GM03348 (cell line): ENCODE measurements at regions not wholly inside any gene's neighbourhood (a gene's known extent, or its start where the extent isn't known, plus 50 kb on each side); places are given as distances from the start of the nearest gene placed in this dataset.
"Not testable (repeated sequence)": the region's sequence is repeated elsewhere in the genome, so short reads cannot be mapped to it uniquely, and the experiment has no call there.

Experiments used
- DNase-seq: peaks from one replicate; pipeline ENCODE4 v3.0.0; 2012; ENCODE audit warnings: low spot score

DNA sequence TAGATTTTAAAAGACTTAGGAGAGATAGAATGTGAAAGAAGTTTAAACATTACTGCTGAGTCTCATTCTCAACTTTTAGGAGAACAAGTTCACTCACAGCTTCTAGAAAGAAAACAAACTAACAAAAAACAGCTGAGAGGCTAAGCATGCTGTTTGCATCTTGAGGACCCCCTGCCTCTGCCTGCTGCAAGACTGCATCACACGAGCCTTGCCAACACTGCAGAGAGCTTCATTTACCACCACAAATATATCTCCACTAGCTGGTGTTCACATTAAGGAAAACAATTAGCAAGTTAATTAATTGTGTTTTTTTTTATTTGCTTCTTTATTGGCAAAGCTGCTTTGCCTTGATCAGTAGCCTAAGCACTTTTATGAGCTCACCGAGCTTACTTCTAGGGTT, 336.6 kb upstream of the KIAA1217 start:
- no peak for DNase-seq

DNA sequence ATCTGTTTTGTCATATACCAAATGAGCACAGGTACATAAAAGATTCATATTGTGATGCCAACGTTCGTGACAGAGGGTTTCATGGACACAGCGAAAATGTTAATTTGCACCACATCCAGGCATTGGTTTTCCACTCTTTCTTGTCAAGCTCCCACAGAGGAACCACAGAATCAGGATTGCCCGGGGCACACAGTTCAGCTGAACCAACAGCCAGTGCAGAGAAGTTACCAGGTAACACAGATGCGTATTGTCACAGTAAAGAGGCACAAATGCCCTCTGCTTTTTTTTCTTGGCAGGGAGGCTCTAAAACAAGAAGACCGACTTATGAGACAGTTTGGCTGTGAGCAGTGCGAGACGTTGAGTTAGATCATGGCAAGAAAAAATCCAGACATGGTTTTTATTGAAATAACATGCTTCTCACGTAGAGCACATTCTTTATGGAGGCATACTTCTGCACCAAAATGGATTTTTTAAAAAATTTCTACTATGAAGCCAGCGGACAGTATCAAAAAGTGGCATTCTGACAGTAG, 331.1 kb upstream of the KIAA1217 start:
- no peak for DNase-seq

DNA sequence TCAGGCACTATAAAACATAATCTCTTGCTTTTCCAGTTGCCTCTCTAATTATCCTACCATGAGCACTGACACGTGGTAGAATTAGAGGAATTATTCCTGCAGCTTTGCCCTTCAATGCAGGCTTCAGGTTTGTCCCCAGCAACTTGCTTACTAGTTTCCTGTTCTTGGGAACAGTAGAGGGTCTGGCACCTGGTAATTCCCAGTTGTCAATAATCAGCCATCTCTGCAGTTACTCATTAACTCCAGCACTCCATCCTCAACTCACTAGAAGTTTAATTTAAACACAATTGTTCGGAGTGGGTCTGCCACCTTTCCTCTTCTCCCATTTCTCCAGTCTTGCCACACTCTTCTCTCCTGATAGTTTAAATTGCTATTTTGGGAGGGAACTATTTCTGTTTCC, 324.3 kb upstream of the KIAA1217 start:
- DNase-seq = no peak

DNA sequence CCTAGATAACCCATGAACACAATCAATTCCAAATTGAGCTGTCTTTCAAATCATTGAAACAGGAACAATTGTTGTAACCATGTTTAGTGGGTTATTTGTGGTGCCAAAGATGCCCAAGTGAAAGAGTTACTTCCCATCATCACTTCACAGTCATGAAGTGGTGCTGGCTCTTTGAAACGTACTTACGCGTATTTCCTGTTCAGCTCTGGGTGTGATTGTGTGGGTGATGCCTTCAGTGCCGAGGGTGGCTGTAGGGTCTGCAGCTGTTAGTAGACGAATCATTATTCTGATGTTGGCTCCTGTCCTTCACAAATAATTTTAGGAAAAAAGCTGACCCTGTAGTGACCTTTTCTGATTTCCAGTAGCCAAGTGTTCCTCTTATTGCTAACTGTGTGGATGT, 323.1 kb upstream of the KIAA1217 start:
- DNase-seq = no peak

DNA sequence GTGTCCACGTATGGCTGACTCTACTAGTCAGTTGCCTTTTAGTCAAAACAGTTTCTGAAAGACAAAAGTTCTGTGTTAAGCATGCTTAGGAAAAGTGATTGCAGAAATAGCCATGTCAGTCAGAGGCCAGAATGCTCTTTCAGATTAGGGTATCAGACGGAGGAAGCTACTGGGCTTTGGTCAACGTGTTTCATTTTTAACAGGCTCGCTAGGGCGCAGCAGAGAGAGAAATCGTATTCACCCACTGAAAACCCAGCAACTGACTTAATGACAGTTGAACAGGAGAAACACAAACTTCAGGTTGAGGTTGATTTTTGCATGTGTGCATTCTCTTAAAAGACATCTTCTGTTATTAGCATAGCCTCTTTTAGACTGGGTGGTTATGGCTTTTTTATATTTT, 322.6 kb upstream of the KIAA1217 start:
- no peak for DNase-seq

DNA sequence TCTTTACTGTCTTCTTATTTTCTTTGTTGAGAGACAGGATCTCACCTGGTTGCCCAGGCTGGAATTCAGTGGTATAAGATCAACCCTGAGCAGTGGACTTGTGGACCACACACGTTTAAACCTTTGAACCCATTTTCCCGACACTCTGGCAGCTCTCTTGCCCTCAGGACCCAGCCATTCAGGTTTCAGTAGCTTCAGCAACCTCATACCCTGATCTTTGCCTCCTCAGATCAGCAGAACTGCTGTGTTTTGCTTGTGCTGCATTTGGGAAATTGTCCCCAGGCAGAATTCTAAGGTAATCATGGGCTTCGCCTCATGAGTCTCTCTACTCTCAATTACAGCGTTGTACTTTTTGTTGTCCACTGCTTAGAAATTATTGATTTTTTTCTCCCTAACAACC, 317.6 kb upstream of the KIAA1217 start:
- no peak for DNase-seq

DNA sequence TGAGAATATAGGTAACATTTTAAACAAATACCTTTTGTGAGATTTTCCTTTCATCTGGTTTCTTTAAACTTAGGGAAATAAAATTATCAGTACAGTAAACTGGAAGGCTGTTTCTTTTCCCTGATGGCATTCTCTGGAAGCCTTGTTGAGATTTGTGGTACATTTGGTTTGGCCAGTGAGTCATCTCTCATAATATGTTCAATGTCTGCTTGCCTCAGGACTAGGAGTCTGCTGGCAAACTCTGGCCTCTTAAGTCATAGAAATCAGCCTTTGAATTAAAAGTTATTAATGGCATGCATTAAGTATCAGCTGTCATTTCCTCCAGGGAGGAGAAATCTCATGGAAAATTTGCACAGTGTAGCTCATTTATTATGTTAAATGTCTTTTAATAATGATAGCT, 316.6 kb upstream of the KIAA1217 start:
- no peak for DNase-seq

DNA sequence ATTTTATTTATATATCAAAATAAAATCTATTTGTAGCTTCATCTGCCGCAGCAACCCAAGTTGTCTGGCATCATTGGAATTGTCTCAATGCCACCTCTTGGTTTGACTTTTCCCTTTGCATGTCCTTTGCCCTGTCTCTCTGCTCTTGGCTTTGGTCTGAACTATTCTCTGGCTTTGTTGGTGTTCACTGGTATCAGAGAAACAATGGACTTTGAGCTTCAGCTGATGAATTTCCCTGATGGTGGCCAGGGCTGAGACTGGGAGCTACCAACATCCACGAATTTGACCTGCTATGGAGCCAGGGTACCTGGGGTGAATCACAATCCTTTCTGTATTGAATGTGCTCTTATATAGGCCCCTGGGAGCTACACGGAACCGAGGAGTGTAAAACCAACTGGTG, 311.7 kb upstream of the KIAA1217 start:
- no peak for DNase-seq

DNA sequence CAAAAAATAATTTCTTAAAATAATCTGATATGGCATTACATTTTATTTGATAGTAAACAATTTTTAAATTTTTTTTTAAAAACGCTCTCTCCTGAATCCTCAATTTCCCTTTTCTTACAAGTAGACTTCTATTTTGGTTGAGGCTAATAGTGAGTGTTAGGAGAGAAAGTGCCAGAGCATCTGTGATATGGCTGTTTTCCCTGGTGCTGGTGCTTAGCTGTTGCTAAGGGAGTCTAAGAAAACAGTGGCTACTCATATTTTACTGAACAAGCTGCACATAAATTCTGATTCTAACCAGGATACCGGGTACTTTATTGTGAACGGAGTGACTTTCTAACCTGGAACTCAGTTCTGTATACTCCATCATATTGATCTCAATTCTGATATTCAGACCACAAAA, 311.1 kb upstream of the KIAA1217 start:
- no peak for DNase-seq

DNA sequence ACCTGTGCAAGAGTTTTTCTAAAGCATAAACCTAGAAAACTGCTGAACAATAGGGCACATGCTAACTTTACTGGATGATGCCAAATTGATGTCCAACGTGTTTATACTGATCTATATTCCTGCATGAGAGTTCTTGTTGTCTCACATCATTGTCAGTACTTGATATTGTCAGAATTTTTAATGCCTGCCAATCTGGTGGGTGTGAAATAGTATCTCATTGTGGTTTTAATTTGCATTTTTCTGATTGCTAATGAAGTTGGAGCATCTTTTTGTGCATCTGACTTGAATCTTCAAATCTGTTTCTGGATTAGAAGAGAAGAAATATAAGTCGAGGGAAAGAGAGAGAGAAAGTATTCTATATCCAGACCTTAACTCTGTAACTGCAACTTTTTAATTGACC, 309.8 kb upstream of the KIAA1217 start:
- DNase-seq = no peak

DNA sequence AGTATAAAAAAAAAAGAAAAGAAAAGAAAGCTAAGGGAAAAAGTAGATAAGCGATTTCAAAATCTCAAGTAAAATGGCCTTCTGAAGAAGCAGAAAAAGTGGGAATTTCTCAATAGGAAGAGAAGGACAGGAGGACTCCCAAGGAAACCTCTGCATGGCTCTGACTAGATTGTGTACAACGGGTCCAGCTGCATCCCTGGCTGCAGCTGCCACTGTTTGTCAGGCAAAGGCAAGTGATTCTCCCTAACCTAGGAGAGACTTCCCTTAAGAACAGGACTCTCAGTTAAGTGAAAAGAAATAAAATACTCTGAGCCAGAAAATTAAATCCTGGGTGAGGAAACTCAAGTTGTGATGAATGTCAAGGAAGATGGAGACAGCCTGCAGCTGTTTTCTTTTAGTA, 298.6 kb upstream of the KIAA1217 start:
- DNase-seq = no peak

DNA sequence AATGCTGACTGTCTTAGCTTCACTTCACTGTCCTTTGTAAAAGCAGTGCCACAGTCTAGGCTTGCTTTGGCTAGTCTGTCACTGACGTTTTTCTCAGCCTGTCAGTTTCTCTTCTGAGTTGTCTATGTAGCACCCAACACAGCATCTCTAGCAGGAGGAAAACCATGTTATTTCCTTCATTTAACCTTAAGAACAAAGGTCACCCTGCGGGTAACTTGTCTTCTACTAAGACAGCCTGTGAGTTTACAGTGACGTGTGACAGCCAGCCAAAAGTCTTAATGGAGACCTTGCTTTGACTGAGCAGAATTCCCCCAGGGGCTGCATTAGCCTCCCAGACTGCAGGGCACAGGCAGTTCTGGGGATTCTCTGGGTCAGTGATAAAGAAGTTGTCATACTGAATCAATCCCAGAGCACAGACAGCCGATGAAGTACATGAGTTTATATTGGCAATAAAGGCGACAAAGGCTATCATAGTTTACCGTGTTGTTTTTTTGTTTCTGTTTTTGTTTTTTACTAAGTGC, 296.0 kb upstream of the KIAA1217 start:
- no peak for DNase-seq

DNA sequence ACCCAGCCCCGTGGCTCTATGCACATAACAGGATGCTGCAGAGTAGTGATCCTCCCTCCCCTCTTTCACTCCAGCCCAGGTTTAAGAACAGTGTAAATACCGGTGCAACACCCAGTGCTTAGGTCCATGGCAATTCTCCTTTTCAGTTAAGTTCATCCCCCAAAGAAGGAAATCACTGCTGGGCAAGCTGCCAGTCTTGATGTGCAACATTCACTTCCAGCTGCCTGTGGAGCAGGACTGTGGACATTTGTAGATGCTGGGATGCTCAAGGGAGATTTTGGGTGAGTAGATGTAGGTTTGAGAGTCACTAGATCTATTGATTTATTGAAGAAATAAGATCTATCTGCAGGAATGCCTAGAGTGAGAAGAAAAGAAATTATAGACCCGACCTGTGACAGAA, 294.3 kb upstream of the KIAA1217 start:
- DNase-seq = no peak

DNA sequence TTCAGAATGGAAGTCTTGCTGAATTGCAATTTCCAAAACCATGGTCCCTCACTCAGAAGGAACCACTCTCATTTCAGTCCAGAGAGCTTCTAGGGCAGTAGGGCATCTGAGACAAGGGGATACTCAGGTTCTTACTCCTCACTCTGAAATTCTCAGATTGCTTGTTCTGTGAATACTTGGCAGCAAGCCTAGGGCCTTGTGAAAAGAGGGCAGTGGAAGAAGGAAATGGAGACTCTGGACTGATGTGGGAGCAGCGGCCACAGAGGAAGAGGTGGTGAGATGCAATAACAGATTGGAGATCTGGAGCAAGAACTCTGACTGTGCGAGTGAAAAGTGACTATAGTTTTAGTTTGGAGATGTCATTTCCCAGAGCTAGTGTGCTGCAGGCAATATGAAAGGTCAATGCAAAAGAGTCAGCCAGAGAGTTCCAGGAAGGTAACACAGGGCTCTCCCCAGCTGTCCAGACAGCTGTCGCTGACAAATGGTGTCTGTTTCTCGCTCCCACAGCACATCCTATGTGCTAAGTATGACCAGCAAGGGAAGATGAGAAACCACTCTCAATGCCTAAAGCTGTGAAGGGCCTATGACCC, 291.6 kb upstream of the KIAA1217 start:
- DNase-seq = no peak

DNA sequence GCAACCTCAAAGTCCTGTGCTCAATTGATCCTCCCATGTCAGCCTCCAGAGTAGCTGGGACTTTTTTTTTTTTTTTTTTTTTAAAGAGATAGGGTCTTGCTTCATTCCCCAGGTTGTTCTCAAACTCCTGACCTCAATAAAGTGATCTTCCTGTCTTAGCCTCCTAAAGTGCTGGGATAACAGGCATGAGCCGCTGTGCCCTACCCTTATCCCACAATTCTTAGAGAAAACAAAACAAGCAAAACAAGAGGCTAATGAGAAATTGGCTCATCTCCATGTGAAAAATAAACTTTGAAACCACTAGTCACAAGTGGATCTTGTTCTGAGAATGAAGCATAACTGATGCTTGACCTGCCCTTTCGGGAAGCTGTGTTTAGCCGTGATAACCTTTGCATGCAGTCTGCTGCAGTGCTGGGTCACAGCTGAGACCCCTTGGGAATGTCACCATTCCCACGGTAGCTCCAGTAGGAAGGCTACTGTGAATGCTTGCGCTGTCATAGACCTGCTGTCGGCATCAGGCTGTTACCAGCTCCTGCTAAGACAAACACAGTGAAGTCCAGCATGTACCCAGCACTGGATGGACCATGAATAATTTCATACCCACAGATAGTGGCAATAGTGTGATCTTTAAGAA, 290.7 kb upstream of the KIAA1217 start:
- DNase-seq = no peak

DNA sequence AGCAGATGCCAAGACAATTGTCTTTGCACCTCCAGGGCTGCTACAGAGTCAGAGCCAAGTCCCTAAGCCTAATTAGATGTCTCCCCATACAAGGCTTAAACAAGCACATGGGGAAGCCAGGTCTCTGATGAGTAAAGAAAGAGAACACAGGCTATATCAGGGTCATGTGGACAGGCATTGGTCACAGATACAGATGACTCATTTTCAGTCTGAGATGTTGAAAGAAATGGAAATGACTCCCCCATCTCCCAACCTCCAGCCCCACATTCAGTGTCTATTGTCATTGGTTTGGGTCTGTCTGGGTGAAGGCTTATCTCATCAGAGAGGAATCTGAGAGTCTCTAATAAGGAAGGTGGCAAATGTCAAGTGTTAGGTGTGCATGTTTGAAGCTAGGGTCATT, 290.1 kb upstream of the KIAA1217 start:
- DNase-seq = no peak

DNA sequence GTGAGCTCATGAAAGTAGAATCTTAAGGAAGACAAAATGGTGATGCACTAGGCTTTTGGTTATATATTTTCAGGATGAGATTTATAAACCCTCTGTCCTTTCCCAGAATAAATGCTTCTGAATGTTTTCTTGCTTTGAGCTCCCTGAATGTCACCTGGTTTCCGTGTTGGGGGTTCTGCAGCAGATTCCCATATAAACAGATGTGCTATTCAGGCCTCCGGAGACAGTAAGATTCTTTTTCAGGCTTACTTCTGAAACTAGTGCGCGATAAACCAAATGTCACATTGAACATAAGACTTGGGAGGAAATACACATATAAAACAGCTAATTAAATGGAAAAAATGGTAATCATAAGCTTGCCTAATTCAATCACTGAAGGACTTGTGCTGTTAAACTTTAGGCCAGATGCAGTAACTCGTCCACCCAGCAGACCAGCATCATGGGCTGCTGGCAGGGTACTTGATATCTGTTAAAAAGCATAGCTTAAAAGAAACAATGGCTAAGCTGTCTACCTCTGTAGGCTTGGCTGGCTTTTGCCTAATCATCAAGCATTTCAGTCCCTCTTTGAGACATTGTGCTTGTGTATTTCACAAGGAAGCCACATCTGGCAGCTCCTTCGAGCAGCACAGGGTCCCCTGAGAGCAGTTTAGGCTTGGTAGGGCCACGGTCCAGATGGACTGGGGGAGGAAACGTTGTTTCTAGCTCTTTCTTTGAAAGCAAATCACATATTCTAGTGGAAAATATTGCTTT, 281.2 kb upstream of the KIAA1217 start:
- no peak for DNase-seq

DNA sequence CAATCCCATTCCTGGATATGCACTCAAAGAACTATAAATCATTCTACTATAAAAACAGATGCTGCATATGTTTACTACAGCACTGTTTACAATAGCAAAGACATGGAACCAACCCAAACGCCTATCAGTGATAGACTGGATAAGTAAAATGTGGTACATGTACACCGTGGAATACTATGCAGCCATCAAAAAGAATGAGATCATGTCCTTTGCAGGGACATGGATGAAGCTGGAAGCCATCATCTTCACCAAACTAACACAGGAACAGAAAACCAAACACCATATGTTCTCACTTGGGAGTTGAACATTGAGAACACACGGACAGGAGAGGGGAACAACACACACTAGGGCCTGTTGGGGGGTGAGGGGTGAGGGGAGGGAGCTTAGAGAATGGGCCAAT, 274.9 kb upstream of the KIAA1217 start:
- DNase-seq = not testable (repeated sequence)

DNA sequence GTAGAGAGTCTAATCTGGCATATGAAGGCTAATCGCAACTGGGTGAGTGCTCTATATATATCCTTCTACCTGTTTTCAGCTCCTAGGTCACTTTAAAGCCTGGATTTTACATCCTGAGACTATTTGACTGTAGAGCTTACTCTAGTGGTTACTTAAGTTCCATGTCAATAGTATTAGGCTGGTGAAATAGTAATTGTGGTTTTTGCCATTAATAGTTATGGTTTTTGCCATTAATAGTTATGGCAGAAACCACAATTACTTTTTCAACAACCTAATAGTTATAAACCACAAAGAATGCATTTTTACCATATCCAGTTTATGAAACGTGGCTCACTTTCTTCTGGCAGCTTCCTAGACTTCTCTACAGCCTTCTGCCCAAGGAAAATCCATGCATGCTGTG, 263.1 kb upstream of the KIAA1217 start:
- DNase-seq = no peak

DNA sequence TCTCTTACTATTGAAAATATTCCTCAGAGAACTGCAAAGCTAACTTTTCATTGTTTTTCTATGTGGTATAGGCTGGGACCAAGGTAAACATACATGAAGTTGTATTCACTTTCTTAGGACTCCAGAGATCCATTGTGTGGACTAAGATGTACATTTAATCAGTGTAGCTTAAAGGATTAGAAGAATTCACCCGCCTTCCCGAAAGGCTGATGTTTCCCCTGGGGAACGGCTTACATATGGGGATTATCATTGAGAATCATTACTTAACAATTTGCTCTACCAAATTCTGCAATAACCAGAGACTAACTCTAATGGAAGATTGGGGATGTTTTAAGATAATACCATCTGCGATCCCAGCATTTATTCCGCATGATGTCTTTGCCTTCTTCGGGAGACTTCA, 257.1 kb upstream of the KIAA1217 start:
- no peak for DNase-seq

DNA sequence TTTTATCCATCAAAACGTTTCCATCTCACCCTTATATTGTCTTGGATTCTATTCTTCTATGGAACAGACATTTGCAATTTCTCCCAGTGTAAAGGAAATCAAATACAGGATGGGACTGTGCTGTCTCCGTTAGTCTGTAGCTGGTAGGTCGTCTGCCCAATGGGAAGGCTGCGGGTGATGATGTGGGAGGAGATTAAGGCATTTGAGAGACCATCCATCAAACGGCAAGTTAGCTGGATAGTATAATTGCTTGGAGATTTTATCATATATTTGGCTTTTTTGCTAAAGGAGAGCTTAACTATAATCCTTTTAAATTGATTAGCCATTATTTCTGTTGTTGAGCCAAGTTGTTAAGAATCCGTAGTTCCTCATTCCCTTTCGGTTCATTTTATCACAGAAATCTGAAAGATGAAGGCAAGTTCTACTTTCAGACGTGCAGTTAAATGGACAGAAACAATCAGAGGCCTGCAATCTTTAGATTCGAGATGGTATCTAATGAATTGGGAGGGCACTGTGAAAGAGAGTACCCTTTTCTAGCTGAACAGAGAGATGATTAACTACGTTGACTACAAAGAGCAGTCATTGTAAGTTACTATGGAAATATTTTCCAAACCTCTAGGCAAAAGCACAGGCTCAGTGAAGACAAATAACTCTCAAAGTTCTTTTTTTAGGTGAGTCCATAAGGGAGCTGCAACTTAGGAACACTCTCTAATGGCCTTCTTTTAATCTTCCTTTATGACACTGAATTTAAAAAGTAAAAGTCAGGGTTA, 253.3 kb upstream of the KIAA1217 start:
- DNase-seq = no peak

DNA sequence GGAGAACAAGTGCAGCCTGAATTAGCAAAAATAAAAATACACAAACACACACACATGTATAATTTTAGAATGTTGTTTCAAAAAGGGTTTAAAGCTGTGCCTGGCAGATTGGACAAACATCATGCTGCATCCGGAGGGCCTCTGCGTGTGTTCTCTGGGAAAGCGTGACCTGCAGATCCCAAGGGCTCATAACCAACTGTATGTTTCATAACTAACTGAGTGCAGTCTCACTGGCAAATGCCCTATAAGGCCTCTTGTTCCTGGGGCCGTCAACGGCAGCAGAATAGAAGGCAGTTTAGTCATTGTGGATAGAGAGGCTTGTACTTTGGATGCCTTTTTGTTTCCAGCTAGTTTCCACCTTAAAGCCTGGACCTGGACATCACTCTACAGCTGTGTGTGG, 243.8 kb upstream of the KIAA1217 start:
- DNase-seq = no peak
